ENCODE measurements at regions not wholly inside any gene's neighbourhood (a gene's known extent, or its start where the extent isn't known, plus 50 kb on each side); places are given as distances from the start of the nearest gene placed in this dataset.

- Histone ChIP-seq H4K91ac (replicated peaks; ENCODE audit: insufficient read length, low read length) (no peak overlapping the region), H3K27me3 (replicated peaks in 1 of 4; ENCODE audit: control insufficient read depth in 3 of 4, extremely low read depth in 1 of 4, insufficient read depth in 3 of 4, low read length in 3 of 4) (no peaks in the 10 kb centered on the region), H3K18ac (ENCODE audit: extremely low read depth, low read length) (no peak overlapping the region), H2BK120ac (replicated peaks; ENCODE audit: low read depth, low read length) (no peak overlapping the region), H4K5ac (ENCODE audit: insufficient read length, low read depth, low read length) (no peak overlapping the region), H3K4ac (replicated peaks; ENCODE audit: insufficient read length, low read depth, low read length) (no peak overlapping the region), H3K23ac (ENCODE audit: insufficient read length) (no peak overlapping the region), H3K9ac (replicated peaks in 1 of 4; ENCODE audit: extremely low read depth in 1 of 4, low read depth in 3 of 4, low read length in 3 of 4) (no peak overlapping the region), H2BK12ac (ENCODE audit: low read depth, low read length) (no peak overlapping the region), H2AK5ac (ENCODE audit: low read depth, low read length) (no peak overlapping the region), H4K20me1 (replicated peaks in 1 of 2; ENCODE audit: control insufficient read depth in 1 of 2, insufficient read depth in 2 of 2, low read length in 2 of 2) (no peaks in the 10 kb centered on the region), H3K9me3 (ENCODE audit: insufficient read depth in 2 of 2, low read depth in 1 of 2, low read length in 1 of 2) (no peaks in the 10 kb centered on the region), H3K79me2 (ENCODE audit: control insufficient read depth in 1 of 2, insufficient read depth in 2 of 2, low read length in 2 of 2) (no peaks in the 10 kb centered on the region), H3K4me1 (replicated peaks in 1 of 4; ENCODE audit: control insufficient read depth in 3 of 4, insufficient read depth in 4 of 4, low read length in 3 of 4) (no peaks in the 10 kb centered on the region), H4K8ac (ENCODE audit: extremely low read depth, insufficient read depth, low read length) (no peak overlapping the region), H3K14ac (ENCODE audit: insufficient read length) (no peak overlapping the region), H3K23me2 (ENCODE audit: low read depth, low read length) (no peaks in the 10 kb centered on the region), H3K27ac (ENCODE audit: low read depth, low read length) (no peak overlapping the region), H2AFZ (ENCODE audit: low read length) (no peak overlapping the region), H2BK5ac (ENCODE audit: low read depth, low read length) (no peak overlapping the region), H3K4me2 (ENCODE audit: insufficient read depth in 1 of 2, low read depth in 2 of 2, low read length in 2 of 2) (no peak overlapping the region), H3K56ac (replicated peaks; ENCODE audit: insufficient read length, low read depth, low read length) (no peak overlapping the region), H2BK20ac (ENCODE audit: low read length) (no peak overlapping the region), H3K4me3 (ENCODE audit: extremely low read depth in 1 of 4, insufficient read depth in 2 of 4, low read depth in 3 of 4, low read length in 4 of 4) (no peak overlapping the region), H3K79me1 (ENCODE audit: low read depth, low read length) (no peaks in the 10 kb centered on the region), H2BK15ac (ENCODE audit: low read length) (no peak overlapping the region), H3K36me3 (ENCODE audit: control insufficient read depth in 2 of 4, insufficient read depth in 4 of 4, low read length in 3 of 4) (no peaks in the 10 kb centered on the region)
- 94% methylated on average over 3 of the region's 3 CpGs; no CpG with 5 or more reads in 1 of the 2 experiments for WGBS, 2 experiments (ENCODE audit: extremely low coverage in 1 of 2, insufficient coverage in 1 of 2, insufficient read length in 1 of 2, insufficient replicate concordance in 2 of 2, low coverage in 1 of 2, low lambda C conversion rate in 2 of 2, missing lambda C conversion rate in 1 of 2)
- DNase-seq (ENCODE audit: low read depth in 1 of 2, low spot score in 2 of 2) (no peak), FAIRE-seq (no peak)
- ChIA-PET CTCF (ENCODE audit: partially characterized antibody) (interaction anchor here (0.8 to 2.9 kb wide), 5 partner anchors 7 to 541 kb away, joined by 3 to 17 read pairs (median 4); partner anchors contain the start of gene BLID), POLR2A (ENCODE audit: partially characterized antibody) (no interaction called here)
- TF ChIP-seq PHF8 (conservative IDR thresholded peaks at IDR 0.05; ENCODE audit: low read depth, low read length) (no peak), HDAC2 (IDR thresholded peaks at IDR 0.05; ENCODE audit: borderline replicate concordance in 1 of 2, low read depth in 2 of 2, low read length in 2 of 2) (no peak), POLR2A (IDR thresholded peaks at IDR 0.05; ENCODE audit: control extremely low read depth in 1 of 2, low read depth in 2 of 2, low read length in 2 of 2) (no peak), MAFK (IDR thresholded peaks at IDR 0.05; ENCODE audit: low read depth, low read length) (no peak), ATF3 (IDR thresholded peaks at IDR 0.05; ENCODE audit: insufficient read depth, low read depth, low read length) (no peak), RFX5 (IDR thresholded peaks at IDR 0.05; ENCODE audit: borderline replicate concordance, low read depth, low read length) (no peak), SP2 (IDR thresholded peaks at IDR 0.05; ENCODE audit: low read length) (no peak), KDM1A (IDR thresholded peaks at IDR 0.05; ENCODE audit: borderline replicate concordance, low read length) (no peak), KDM4A (IDR thresholded peaks at IDR 0.05; ENCODE audit: low read depth, low read length, severe bottlenecking) (no peak), GTF2F1 (IDR thresholded peaks at IDR 0.05; ENCODE audit: borderline replicate concordance, low read depth, low read length) (no peak), CTCF (IDR thresholded peaks at IDR 0.05; ENCODE audit: control extremely low read depth in 1 of 3, insufficient read depth in 1 of 3, low read depth in 1 of 3, low read length in 3 of 3) (no peak), CBX5 (IDR thresholded peaks at IDR 0.05; ENCODE audit: low read depth, low read length) (no peak)
Observed at GRCh38 chr11:122195790-122196189, 79.8 kb upstream of the BLID start.

Measured in H1 (cell line).